ENCODE measurements at regions not wholly inside any gene's neighbourhood (a gene's known extent, or its start where the extent isn't known, plus 50 kb on each side); places are given as distances from the start of the nearest gene placed in this dataset.
"Not testable (repeated sequence)": the region's sequence is repeated elsewhere in the genome, so short reads cannot be mapped to it uniquely, and the experiment has no call there.

GRCh38 chr9:6160579-6160978 is 55.0 kb upstream of the IL33 start:
- H3K9me3 Mint-ChIP-seq, result peaks cover 17 to 21% of the 10 kb centered on the region in 2 donors
- no peak for DNase-seq
- no peaks in the 10 kb centered on the region for H3K4me1 Mint-ChIP-seq
- no peaks in the 10 kb centered on the region for H3K36me3 Mint-ChIP-seq
- no peak for ATAC-seq (replicated peaks)
- H3K27ac Mint-ChIP-seq, result no peak overlapping the region
- no peak overlapping the region for H3K4me3 Mint-ChIP-seq
- peaks cover 7% of the 10 kb centered on the region in 2 donors for H3K27me3 Mint-ChIP-seq

- Mint-ChIP-seq H3K27me3 (peaks cover 19 to 25% of the 10 kb centered on the region in 2 donors), H3K9me3 (peaks cover 0 to 1% of the 10 kb centered on the region in 2 donors), H3K36me3 (no peaks in the 10 kb centered on the region), H3K27ac (no peak overlapping the region), H3K4me1 (no peaks in the 10 kb centered on the region), H3K4me3 (no peak overlapping the region)
- ATAC-seq (replicated peaks) (no peak), DNase-seq (no peak)
Measured at GRCh38 chr9:6153425-6153824, 62.2 kb upstream of the IL33 start.

GRCh38 chr9:6152788-6153187 is 62.8 kb upstream of the IL33 start:
- Mint-ChIP-seq H3K36me3 (no peaks in the 10 kb centered on the region), H3K27me3 (peaks cover 19 to 25% of the 10 kb centered on the region in 2 donors), H3K4me3 (no peak overlapping the region), H3K27ac (no peak overlapping the region), H3K4me1 (no peaks in the 10 kb centered on the region), H3K9me3 (peaks cover 0 to 1% of the 10 kb centered on the region in 2 donors)
- ATAC-seq (replicated peaks), result no peak
- DNase-seq, result no peak

GRCh38 chr9:6150483-6150882 is 65.1 kb upstream of the IL33 start:
- Mint-ChIP-seq H3K27me3 (peaks cover 19 to 21% of the 10 kb centered on the region in 2 donors), H3K4me1 (no peaks in the 10 kb centered on the region), H3K9me3 (no peaks in the 10 kb centered on the region), H3K36me3 (no peaks in the 10 kb centered on the region), H3K4me3 (no peak overlapping the region), H3K27ac (no peak overlapping the region)
- DNase-seq, result no peak
- no peak for ATAC-seq (replicated peaks)

GRCh38 chr9:6149315-6149714 is 66.3 kb upstream of the IL33 start:
- no peaks in the 10 kb centered on the region for H3K9me3 Mint-ChIP-seq
- no peaks in the 10 kb centered on the region for H3K36me3 Mint-ChIP-seq
- no peak for DNase-seq
- no peak for ATAC-seq (replicated peaks)
- no peaks in the 10 kb centered on the region for H3K4me1 Mint-ChIP-seq
- no peak overlapping the region for H3K27ac Mint-ChIP-seq
- no peak overlapping the region for H3K4me3 Mint-ChIP-seq
- H3K27me3 Mint-ChIP-seq, result peaks cover 19 to 21% of the 10 kb centered on the region in 2 donors

- ATAC-seq (replicated peaks) (no peak), DNase-seq (no peak)
- Mint-ChIP-seq H3K4me3 (no peak overlapping the region), H3K27me3 (peaks cover 15 to 21% of the 10 kb centered on the region in 2 donors), H3K27ac (no peak overlapping the region), H3K4me1 (no peaks in the 10 kb centered on the region), H3K36me3 (no peaks in the 10 kb centered on the region), H3K9me3 (no peaks in the 10 kb centered on the region)
Measured at GRCh38 chr9:6147846-6148245, 67.8 kb upstream of the IL33 start.

GRCh38 chr9:6144947-6145346 is 70.7 kb upstream of the IL33 start:
- no peak overlapping the region for H3K27ac Mint-ChIP-seq
- H3K4me3 Mint-ChIP-seq, result no peak overlapping the region
- no peaks in the 10 kb centered on the region for H3K4me1 Mint-ChIP-seq
- DNase-seq (no peak), ATAC-seq (replicated peaks) (no peak)
- no peaks in the 10 kb centered on the region for H3K9me3 Mint-ChIP-seq
- H3K36me3 Mint-ChIP-seq, result no peaks in the 10 kb centered on the region
- peaks cover 0 to 7% of the 10 kb centered on the region in 2 donors for H3K27me3 Mint-ChIP-seq

- Mint-ChIP-seq H3K4me3 (no peak overlapping the region), H3K36me3 (no peaks in the 10 kb centered on the region), H3K27ac (no peak overlapping the region), H3K4me1 (no peaks in the 10 kb centered on the region), H3K27me3 (peaks cover 4 to 6% of the 10 kb centered on the region in 2 donors), H3K9me3 (no peaks in the 10 kb centered on the region)
- DNase-seq, result no peak
- ATAC-seq (replicated peaks), result no peak
Measured at GRCh38 chr9:6142799-6143454, 72.7 kb upstream of the IL33 start.

GRCh38 chr9:6135780-6136179 is 79.8 kb upstream of the IL33 start:
- not testable (repeated sequence) for DNase-seq; H3K4me1 Mint-ChIP-seq; H3K9me3 Mint-ChIP-seq; ATAC-seq (replicated peaks); H3K36me3 Mint-ChIP-seq
- H3K4me3 Mint-ChIP-seq, result peak overlapping the region in 1 of 2 donors; percentile 14
- peak overlapping the region; percentile 20 for H3K27ac Mint-ChIP-seq
- peaks cover 11 to 12% of the 10 kb centered on the region in 2 donors for H3K27me3 Mint-ChIP-seq

- DNase-seq, result no peak
- H3K9me3 Mint-ChIP-seq, result no peaks in the 10 kb centered on the region
- peaks cover 13 to 14% of the 10 kb centered on the region in 2 donors for H3K27me3 Mint-ChIP-seq
- H3K36me3 Mint-ChIP-seq, result no peaks in the 10 kb centered on the region
- H3K4me1 Mint-ChIP-seq, result no peaks in the 10 kb centered on the region
- no peak overlapping the region for H3K27ac Mint-ChIP-seq
- H3K4me3 Mint-ChIP-seq, result no peak overlapping the region
- no peak for ATAC-seq (replicated peaks)
Measured at GRCh38 chr9:6134661-6135180, 80.9 kb upstream of the IL33 start.

- H3K9me3 Mint-ChIP-seq, result no peaks in the 10 kb centered on the region
- H3K27me3 Mint-ChIP-seq, result peaks cover 13 to 14% of the 10 kb centered on the region in 2 donors
- no peak overlapping the region for H3K4me3 Mint-ChIP-seq
- ATAC-seq (replicated peaks) (no peak), DNase-seq (no peak)
- H3K27ac Mint-ChIP-seq, result no peak overlapping the region
- H3K4me1 Mint-ChIP-seq, result no peaks in the 10 kb centered on the region
- no peaks in the 10 kb centered on the region for H3K36me3 Mint-ChIP-seq
Measured at GRCh38 chr9:6133346-6134063, 82.1 kb upstream of the IL33 start.

- Mint-ChIP-seq H3K4me3 (no peak overlapping the region), H3K4me1 (no peaks in the 10 kb centered on the region), H3K27me3 (peaks cover 14% of the 10 kb centered on the region in 2 donors), H3K27ac (no peak overlapping the region), H3K9me3 (no peaks in the 10 kb centered on the region), H3K36me3 (no peaks in the 10 kb centered on the region)
- DNase-seq (no peak), ATAC-seq (replicated peaks) (peak in 1 of 2 donors; percentile 48)
Measured at GRCh38 chr9:6132650-6133049, 83.0 kb upstream of the IL33 start.

- H3K4me1 Mint-ChIP-seq, result no peaks in the 10 kb centered on the region
Measured at GRCh38 chr9:6128030-6128429, 87.6 kb upstream of the IL33 start.

GRCh38 chr9:6126377-6126776 is 89.2 kb upstream of the IL33 start:
- Mint-ChIP-seq H3K27me3 (peaks cover 20 to 30% of the 10 kb centered on the region in 2 donors), H3K36me3 (no peaks in the 10 kb centered on the region), H3K4me3 (no peak overlapping the region), H3K27ac (no peak overlapping the region), H3K4me1 (no peaks in the 10 kb centered on the region), H3K9me3 (no peaks in the 10 kb centered on the region)
- no peak for DNase-seq
- no peak for ATAC-seq (replicated peaks)

More at GRCh38 chr9:6128030-6128429, 87.6 kb upstream of the IL33 start:
- ATAC-seq (replicated peaks) (no peak), DNase-seq (no peak)
- peaks cover 20 to 22% of the 10 kb centered on the region in 2 donors for H3K27me3 Mint-ChIP-seq
- H3K4me3 Mint-ChIP-seq, result no peak overlapping the region
- H3K27ac Mint-ChIP-seq, result no peak overlapping the region
- no peaks in the 10 kb centered on the region for H3K9me3 Mint-ChIP-seq
- no peaks in the 10 kb centered on the region for H3K36me3 Mint-ChIP-seq

GRCh38 chr9:6123416-6123815 is 92.2 kb upstream of the IL33 start:
- Mint-ChIP-seq H3K27ac (no peak overlapping the region), H3K9me3 (no peaks in the 10 kb centered on the region), H3K4me3 (no peak overlapping the region), H3K36me3 (no peaks in the 10 kb centered on the region), H3K4me1 (no peaks in the 10 kb centered on the region), H3K27me3 (peaks cover 17 to 23% of the 10 kb centered on the region in 2 donors)
- ATAC-seq (replicated peaks) (no peak), DNase-seq (no peak)

Measured in stimulated activated naive B cell treated with anti-CD40 and anti-IgM and Interleukin-4, amounts not matched to agents 10 μg/mL and 1 μg/mL and 100 μg/mL, for 72 hours (primary cell).